ENCODE measurements at regions not wholly inside any gene's neighbourhood (a gene's known extent, or its start where the extent isn't known, plus 50 kb on each side); places are given as distances from the start of the nearest gene placed in this dataset.

DNA sequence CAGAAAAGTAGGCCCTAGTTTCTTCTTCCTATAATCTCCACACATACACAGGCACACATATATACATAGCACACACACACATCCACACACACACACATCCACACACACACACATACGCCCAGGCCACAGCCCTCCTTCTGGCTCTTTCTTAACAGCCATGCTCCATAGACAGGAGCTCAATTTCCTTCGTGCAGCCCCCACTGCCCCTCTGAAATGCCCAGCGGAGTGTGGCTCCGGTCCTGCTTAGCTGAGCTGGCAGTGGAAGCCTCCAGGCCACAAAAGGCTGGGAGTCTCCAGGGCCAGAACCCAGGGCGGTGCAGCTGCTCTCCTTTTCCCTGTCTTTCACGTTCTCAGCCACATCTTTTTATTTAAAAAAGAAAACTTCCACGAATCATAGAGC is 282.9 kb upstream of the IGFBP3 start:
- Mint-ChIP-seq H3K9me3 (no peaks in the 10 kb centered on the region), H3K36me3 (no peaks in the 10 kb centered on the region), H3K27me3 (peaks cover 2% of the 10 kb centered on the region), H3K4me1 (no peaks in the 10 kb centered on the region), H3K4me3 (no peak overlapping the region), H3K27ac (no peak overlapping the region)
- ATAC-seq (ENCODE audit: low read depth) (no peak), DNase-seq (ENCODE audit: low spot score in 2 of 2) (no peak)

DNA sequence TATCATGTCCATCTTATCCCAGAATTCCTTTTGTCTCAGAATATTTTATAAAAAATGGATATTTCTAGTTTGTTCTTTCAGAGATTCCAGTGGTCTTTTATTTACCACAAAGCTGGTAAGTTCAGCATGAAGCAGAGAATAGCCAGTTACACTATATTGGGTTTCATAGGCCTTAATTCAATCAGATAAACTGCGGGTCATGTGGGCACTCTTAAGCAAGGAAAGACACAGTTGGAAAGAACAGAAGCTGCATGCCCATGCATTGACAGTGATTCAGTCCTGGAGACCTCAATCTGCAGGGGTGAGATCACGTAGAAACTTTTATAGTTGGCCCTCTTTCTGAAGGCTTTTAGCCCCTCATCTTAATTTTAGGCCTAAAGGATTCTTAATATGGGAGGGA is 281.3 kb upstream of the IGFBP3 start:
- Mint-ChIP-seq H3K4me1 (no peaks in the 10 kb centered on the region), H3K4me3 (no peak overlapping the region), H3K9me3 (no peaks in the 10 kb centered on the region), H3K27ac (no peak overlapping the region), H3K27me3 (peaks cover 2% of the 10 kb centered on the region), H3K36me3 (no peaks in the 10 kb centered on the region)
- DNase-seq (ENCODE audit: low spot score in 2 of 2) (no peak), ATAC-seq (ENCODE audit: low read depth) (no peak)

DNA sequence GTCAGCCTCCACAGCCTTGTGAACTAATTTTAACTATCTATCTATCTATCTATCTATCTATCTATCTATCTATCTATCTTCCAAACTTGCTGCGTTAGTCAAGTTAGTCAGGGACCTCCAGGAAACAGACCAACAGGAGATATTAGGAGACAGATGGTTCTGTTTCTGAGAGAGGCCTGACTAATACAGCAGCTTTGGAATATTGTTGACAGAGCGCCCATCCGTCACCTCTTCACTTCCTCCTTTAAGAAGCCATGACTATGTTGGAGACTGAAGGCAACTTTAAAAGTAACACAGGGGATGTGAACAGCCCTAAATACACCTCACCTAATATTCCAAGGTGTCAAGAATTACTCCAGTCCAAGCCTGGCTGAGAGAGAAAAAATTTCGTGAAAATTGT is 280.9 kb upstream of the IGFBP3 start:
- DNase-seq (ENCODE audit: low spot score in 2 of 2) = no peak
- no peak for ATAC-seq (ENCODE audit: low read depth)
- H3K36me3 Mint-ChIP-seq = no peaks in the 10 kb centered on the region
- no peak overlapping the region for H3K4me3 Mint-ChIP-seq
- H3K27me3 Mint-ChIP-seq = peaks cover 2% of the 10 kb centered on the region
- H3K9me3 Mint-ChIP-seq = no peaks in the 10 kb centered on the region
- no peak overlapping the region for H3K27ac Mint-ChIP-seq
- H3K4me1 Mint-ChIP-seq = no peaks in the 10 kb centered on the region

DNA sequence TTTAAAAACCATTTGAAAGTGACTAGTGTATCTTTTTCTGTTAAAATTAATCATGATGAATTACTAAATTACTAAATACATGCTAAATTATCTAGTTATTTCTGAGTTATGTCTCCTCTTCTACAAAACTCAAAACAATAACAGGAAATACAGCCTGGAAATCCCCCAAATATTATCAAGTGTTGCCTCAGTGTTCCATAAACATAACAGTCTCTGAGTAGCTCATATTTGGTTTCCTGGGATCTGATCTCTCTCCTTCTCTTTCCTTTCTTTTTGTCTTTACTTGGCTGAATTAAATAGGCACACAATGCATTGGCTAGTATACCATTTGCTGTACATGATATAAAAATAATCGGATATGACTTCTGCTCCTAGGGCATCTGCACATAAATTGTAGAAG is 277.6 kb upstream of the IGFBP3 start:
- no peak overlapping the region for H3K4me3 Mint-ChIP-seq

DNA sequence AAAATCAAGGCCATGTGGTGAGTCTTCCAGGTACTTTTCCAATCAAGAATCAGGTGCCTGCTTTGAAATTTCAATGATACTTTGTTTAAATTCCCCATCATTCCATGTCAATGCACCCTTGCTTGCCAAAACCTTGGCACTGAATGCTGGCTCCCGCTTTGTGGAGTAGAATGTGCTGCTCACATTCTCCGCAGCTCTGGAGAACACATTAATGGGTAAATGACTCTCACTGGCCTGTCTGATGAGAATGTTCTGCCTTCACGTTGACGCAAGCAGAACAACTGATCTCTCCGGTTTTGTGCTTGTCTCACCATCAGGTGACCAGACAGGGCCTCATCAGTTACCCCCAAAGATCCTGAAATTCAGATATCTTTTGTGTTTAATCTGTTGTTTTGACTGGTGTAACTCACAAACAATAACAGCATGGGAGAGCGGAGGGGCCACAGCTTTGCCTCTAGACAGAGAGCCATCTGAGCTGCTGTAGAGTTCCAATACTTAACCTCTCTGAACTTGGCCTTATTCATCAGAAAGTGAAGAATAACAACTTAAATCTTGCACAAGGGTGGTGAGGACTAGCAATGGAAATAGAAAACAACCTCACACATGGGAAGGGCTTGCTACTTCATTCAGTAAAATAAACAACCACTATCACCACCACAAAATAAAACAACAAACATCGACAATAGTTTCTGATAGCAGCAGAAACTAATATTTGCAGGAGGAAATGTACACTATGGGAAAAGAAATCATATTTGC is 276.9 kb upstream of the IGFBP3 start:
- Mint-ChIP-seq H3K27ac (no peak overlapping the region), H3K27me3 (no peaks in the 10 kb centered on the region), H3K9me3 (no peaks in the 10 kb centered on the region), H3K4me3 (no peak overlapping the region), H3K36me3 (no peaks in the 10 kb centered on the region), H3K4me1 (no peaks in the 10 kb centered on the region)
- DNase-seq (ENCODE audit: low spot score in 2 of 2) (no peak), ATAC-seq (ENCODE audit: low read depth) (no peak)

More for the DNA sequence above, 277.6 kb upstream of the IGFBP3 start:
- ATAC-seq (ENCODE audit: low read depth) (no peak), DNase-seq (ENCODE audit: low spot score in 2 of 2) (no peak)
- Mint-ChIP-seq H3K36me3 (no peaks in the 10 kb centered on the region), H3K27me3 (peaks cover under 1% of the 10 kb centered on the region), H3K4me1 (no peaks in the 10 kb centered on the region), H3K9me3 (no peaks in the 10 kb centered on the region), H3K27ac (no peak overlapping the region)

DNA sequence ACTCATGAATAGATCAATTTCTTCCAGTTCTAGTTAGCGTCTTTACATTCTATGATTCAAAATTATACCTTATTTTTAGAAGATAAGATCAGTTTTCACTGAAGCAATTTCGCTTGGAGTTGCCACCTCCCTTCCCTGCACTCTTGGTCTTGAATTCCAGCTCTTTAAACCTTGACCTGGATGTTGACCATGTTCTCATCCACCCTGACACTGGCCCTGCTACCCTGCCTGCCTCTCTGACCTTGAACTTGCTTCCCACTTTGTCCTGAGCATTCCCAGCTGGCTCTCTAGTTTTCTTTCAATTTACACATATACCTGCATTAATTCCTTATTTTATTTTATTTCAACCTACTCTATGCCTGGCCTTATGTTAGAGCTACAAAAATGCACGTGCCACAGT is 274.9 kb upstream of the IGFBP3 start:
- peaks cover 2% of the 10 kb centered on the region for H3K9me3 Mint-ChIP-seq
- no peaks in the 10 kb centered on the region for H3K36me3 Mint-ChIP-seq
- no peak overlapping the region for H3K4me3 Mint-ChIP-seq
- H3K4me1 Mint-ChIP-seq = no peaks in the 10 kb centered on the region
- H3K27ac Mint-ChIP-seq = no peak overlapping the region
- H3K27me3 Mint-ChIP-seq = no peaks in the 10 kb centered on the region
- ATAC-seq (ENCODE audit: low read depth) (no peak), DNase-seq (ENCODE audit: low spot score in 2 of 2) (no peak)

DNA sequence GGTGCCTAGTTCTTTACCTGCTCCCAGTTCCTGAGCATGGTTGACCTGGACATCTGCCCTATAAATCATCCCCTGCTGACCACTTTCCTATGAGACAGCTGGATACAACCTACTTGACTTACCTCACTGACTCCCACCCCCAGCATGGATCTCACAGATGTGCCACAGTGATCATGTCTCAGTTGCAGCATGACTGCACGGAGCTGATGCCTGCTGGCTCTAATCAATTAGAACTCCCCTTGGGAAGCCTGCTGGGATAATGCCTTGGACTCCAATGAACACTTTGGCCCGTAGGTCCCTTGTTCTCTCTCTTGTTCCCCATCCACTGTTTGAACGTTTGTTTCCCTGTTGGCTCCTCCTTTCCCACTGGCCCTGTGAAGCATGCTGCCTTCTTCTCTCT is 271.2 kb upstream of the IGFBP3 start:
- Mint-ChIP-seq H3K4me3 (no peak overlapping the region), H3K9me3 (peaks cover 5% of the 10 kb centered on the region), H3K36me3 (no peaks in the 10 kb centered on the region), H3K27me3 (no peaks in the 10 kb centered on the region), H3K4me1 (no peaks in the 10 kb centered on the region), H3K27ac (no peak overlapping the region)
- DNase-seq (ENCODE audit: low spot score in 2 of 2) (no peak), ATAC-seq (ENCODE audit: low read depth) (no peak)

DNA sequence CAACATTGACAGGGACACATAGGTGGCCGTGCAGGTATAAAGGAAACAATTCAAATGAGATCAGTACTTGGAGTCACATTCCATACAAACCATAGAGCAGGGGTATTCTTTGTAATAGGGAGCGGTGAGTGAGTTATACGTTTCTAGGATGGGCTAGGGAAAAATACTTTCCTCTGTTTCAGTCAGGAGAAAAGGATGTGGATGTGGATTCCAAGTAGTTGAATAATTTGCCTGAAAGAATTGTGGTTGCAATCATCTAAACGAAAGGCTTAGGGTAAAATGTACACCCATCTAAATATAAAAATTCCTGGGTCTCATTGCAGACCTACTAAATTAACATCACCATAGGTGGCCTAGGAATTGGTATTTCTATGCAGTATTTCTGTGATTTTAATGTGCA is 270.7 kb upstream of the IGFBP3 start:
- H3K27ac Mint-ChIP-seq = no peak overlapping the region

DNA sequence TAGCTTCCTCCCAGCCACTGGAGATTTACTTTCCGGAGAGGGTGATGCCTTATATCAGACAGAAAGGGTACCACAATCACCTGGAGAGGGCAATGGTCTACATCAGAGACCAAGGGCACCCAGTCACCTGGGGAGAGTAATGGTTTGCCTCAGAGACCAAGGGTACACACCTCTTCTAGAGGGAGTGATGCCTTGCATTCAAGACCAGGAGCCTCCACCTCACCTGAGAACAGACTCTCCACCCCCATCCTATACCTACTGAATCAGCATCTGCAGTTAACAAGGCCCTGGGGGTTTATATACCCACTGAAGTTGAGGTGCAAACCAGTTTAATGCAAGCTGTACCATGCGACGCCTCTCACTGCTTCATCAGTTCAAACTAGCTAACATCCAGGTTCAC is 270.2 kb upstream of the IGFBP3 start:
- no peak overlapping the region for H3K27ac Mint-ChIP-seq
- DNase-seq (ENCODE audit: low spot score in 2 of 2) (no peak), ATAC-seq (ENCODE audit: low read depth) (no peak)
- no peak overlapping the region for H3K4me3 Mint-ChIP-seq
- H3K9me3 Mint-ChIP-seq = peaks cover 5% of the 10 kb centered on the region
- no peaks in the 10 kb centered on the region for H3K4me1 Mint-ChIP-seq
- no peaks in the 10 kb centered on the region for H3K36me3 Mint-ChIP-seq
- H3K27me3 Mint-ChIP-seq = no peaks in the 10 kb centered on the region

More for the DNA sequence above, 270.7 kb upstream of the IGFBP3 start:
- Mint-ChIP-seq H3K36me3 (no peaks in the 10 kb centered on the region), H3K27me3 (no peaks in the 10 kb centered on the region), H3K4me3 (no peak overlapping the region), H3K9me3 (peaks cover 5% of the 10 kb centered on the region), H3K4me1 (no peaks in the 10 kb centered on the region)
- ATAC-seq (ENCODE audit: low read depth) (no peak), DNase-seq (ENCODE audit: low spot score in 2 of 2) (no peak)

DNA sequence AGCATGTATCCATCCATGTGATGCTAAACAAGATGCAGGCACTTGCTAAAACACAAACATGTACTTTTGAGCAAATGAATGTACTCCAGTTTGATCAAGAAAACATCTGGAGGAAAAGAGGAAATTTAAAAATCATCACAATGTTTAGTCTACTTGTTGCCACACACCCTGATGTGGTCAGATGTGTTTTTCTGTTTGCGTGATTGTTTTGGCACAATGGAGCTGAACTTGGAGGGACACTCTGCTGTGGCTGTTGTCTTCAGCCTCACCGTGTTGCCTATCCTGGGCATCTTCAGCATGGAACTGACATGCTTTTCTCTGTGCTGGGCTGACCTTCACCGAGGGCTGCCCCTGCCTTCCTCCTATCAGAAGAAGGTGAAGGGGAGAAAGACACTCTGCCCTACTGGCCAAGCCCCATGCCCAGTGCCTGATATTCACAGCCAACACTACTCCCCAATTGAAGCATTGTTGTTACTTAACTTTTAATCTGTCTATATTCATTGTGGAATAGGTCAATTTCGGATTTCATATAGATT is 268.3 kb upstream of the IGFBP3 start:
- DNase-seq (ENCODE audit: low spot score in 2 of 2) (no peak), ATAC-seq (ENCODE audit: low read depth) (no peak)
- no peaks in the 10 kb centered on the region for H3K27me3 Mint-ChIP-seq
- H3K36me3 Mint-ChIP-seq = no peaks in the 10 kb centered on the region
- H3K9me3 Mint-ChIP-seq = peaks cover 5% of the 10 kb centered on the region
- H3K4me1 Mint-ChIP-seq = no peaks in the 10 kb centered on the region
- H3K27ac Mint-ChIP-seq = no peak overlapping the region
- no peak overlapping the region for H3K4me3 Mint-ChIP-seq

DNA sequence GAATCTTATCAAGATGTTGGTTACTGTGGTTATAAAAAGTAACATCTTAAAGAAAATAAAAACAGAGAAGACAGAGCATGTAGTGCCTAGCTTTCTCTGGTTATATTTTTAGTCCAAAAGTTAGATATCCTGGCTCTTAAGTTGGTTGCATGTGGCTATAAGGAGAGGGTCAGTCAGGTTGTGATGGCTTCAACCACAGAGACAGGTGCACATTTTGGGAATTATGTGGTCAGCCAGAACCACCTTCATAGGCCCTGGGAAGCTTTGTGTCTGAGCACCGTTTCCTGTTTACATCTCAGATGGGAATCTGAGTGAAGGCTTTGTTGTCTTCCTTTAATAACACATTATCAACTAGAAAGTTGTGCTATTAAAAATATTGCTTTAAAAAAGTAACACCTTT is 265.1 kb upstream of the IGFBP3 start:
- no peak for ATAC-seq (ENCODE audit: low read depth)
- no peaks in the 10 kb centered on the region for H3K4me1 Mint-ChIP-seq
- H3K4me3 Mint-ChIP-seq = no peak overlapping the region
- DNase-seq (ENCODE audit: low spot score in 2 of 2) = no peak
- no peaks in the 10 kb centered on the region for H3K36me3 Mint-ChIP-seq
- H3K27me3 Mint-ChIP-seq = no peaks in the 10 kb centered on the region
- no peak overlapping the region for H3K27ac Mint-ChIP-seq
- peaks cover 4% of the 10 kb centered on the region for H3K9me3 Mint-ChIP-seq

DNA sequence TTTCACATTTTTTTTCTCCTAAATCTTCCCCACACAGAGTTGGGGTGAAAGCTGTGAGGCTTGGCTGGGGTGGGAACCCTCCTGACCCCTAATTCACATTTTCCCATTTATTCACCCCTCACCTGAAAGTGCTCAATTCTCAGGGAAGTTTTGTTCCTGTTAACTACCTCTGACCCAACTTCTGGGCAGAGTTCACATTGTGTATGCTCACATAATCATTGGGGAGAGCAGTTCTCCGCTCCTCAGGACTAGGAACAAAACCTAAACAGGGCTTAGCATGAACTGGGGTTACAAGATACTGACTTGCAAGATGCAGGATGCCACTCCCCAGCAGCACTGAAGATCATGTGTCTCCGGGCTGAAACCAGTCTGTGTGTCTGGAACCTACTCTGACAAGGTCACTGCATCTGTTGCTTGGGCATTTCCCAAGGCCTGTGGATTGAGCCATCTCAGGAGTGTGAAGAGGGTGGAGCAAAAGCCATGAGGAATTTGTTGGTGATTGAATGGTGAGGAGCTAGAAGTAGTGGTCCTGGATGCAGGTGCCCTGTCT is 258.1 kb upstream of the IGFBP3 start:
- H3K27ac Mint-ChIP-seq = no peak overlapping the region
- no peak overlapping the region for H3K4me3 Mint-ChIP-seq
- no peak for ATAC-seq (ENCODE audit: low read depth)
- no peaks in the 10 kb centered on the region for H3K36me3 Mint-ChIP-seq
- no peaks in the 10 kb centered on the region for H3K4me1 Mint-ChIP-seq
- H3K9me3 Mint-ChIP-seq = peaks cover 1% of the 10 kb centered on the region
- DNase-seq (ENCODE audit: low spot score in 2 of 2) = no peak
- no peaks in the 10 kb centered on the region for H3K27me3 Mint-ChIP-seq

DNA sequence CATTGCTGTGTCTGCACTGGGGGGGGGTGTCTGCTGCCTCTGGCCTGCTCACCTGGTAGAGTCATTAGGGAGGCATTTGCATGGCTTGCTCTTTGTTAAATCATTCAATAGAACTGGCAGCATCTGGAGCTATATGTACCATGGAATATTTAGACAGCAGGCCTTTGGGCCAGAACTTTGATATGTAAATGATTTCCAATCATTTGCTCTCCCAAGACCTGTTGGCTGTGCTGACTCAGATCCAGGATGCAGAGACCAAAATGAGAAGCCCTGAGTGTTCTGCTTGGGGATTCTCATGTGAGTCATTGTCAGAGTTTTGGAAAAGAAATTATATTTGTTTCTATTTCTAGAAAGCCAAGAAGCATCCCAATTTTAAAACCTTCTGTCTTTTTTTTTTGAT is 257.6 kb upstream of the IGFBP3 start:
- H3K27me3 Mint-ChIP-seq = no peaks in the 10 kb centered on the region
- H3K4me1 Mint-ChIP-seq = no peaks in the 10 kb centered on the region
- H3K4me3 Mint-ChIP-seq = no peak overlapping the region
- H3K36me3 Mint-ChIP-seq = no peaks in the 10 kb centered on the region
- ATAC-seq (ENCODE audit: low read depth) (no peak), DNase-seq (ENCODE audit: low spot score in 2 of 2) (no peak)
- peaks cover 1% of the 10 kb centered on the region for H3K9me3 Mint-ChIP-seq
- no peak overlapping the region for H3K27ac Mint-ChIP-seq

DNA sequence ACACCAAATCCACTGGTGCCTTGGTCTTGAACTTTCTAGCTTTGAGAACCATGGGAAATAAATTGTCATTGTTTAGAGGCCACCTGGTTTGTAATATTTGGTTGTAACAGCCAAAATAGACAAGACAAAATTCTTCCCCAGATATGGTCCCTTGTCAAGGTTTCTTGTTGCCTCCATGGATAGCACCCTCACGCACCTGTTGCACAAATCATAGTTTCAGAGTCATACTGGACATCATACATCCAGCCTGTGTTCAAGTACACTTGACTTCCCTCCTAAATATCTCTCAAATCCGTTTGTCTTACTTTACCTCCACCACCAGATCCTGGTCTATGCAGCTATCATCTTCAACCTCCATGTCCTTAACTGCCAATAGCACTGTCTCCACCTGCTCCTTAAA is 256.7 kb upstream of the IGFBP3 start:
- H3K9me3 Mint-ChIP-seq = peaks cover 1% of the 10 kb centered on the region
- ATAC-seq (ENCODE audit: low read depth) (no peak), DNase-seq (ENCODE audit: low spot score in 2 of 2) (no peak)
- H3K27ac Mint-ChIP-seq = no peak overlapping the region
- no peaks in the 10 kb centered on the region for H3K36me3 Mint-ChIP-seq
- no peaks in the 10 kb centered on the region for H3K4me1 Mint-ChIP-seq
- no peaks in the 10 kb centered on the region for H3K27me3 Mint-ChIP-seq
- no peak overlapping the region for H3K4me3 Mint-ChIP-seq

DNA sequence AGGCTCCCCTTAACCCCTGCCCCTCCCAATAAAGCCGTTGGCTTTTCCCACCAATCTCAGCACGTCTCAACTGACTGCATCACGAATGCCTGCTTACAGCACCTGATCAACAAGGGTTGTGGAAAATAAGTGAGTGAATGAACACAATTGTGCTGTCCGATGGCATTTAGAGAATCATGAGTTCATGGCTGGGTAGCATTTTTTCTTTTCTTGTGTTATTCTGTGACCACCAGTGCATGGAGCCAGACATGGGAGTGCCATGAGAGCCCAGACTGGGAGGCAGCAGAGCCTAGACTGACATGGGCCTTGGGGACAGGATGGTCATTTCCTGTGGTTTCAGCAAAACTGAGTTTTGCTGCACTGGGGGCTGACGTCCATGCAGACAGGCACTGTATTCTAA is 254.1 kb upstream of the IGFBP3 start:
- ATAC-seq (ENCODE audit: low read depth) = no peak
- Mint-ChIP-seq H3K36me3 (no peaks in the 10 kb centered on the region), H3K27ac (no peak overlapping the region), H3K9me3 (no peaks in the 10 kb centered on the region), H3K4me3 (no peak overlapping the region), H3K27me3 (peaks cover 1% of the 10 kb centered on the region), H3K4me1 (no peaks in the 10 kb centered on the region)
- DNase-seq (ENCODE audit: low spot score in 2 of 2) = no peak

All from memory B cell (primary cell).